ENCODE measurements at regions not wholly inside any gene's neighbourhood (a gene's known extent, or its start where the extent isn't known, plus 50 kb on each side); places are given as distances from the start of the nearest gene placed in this dataset.
A peak's percentile ranks its signal among the peaks of the same experiment; 100 is the strongest.
"Not testable (repeated sequence)": the region's sequence is repeated elsewhere in the genome, so short reads cannot be mapped to it uniquely, and the experiment has no call there.

- no peak for DNase-seq
Observed at GRCh38 chr1:228945885-228946284, 210.6 kb downstream of the RHOU start.

- peak; percentile 33 for DNase-seq
Observed at GRCh38 chr1:228949617-228950016, 214.3 kb downstream of the RHOU start.

GRCh38 chr1:228953207-228953606, 217.9 kb downstream of the RHOU start:
- DNase-seq = no peak

GRCh38 chr1:228953808-228954207, 218.5 kb downstream of the RHOU start:
- not testable (repeated sequence) for DNase-seq

GRCh38 chr1:228955691-228956090, 220.4 kb downstream of the RHOU start:
- DNase-seq = peak; percentile 50

GRCh38 chr1:228956864-228957263, 221.6 kb downstream of the RHOU start:
- DNase-seq = no peak

- DNase-seq = no peak
Observed at GRCh38 chr1:228957535-228957934, 222.3 kb downstream of the RHOU start.

- no peak for DNase-seq
Observed at GRCh38 chr1:228958121-228958520, 222.8 kb downstream of the RHOU start.

GRCh38 chr1:228958741-228959140, 223.5 kb downstream of the RHOU start:
- no peak for DNase-seq

GRCh38 chr1:228960705-228961104, 225.4 kb downstream of the RHOU start:
- DNase-seq = peak; percentile 26

GRCh38 chr1:228961511-228961910, 226.2 kb downstream of the RHOU start:
- no peak for DNase-seq

- no peak for DNase-seq
Observed at GRCh38 chr1:228963795-228964177, 228.5 kb downstream of the RHOU start.

- DNase-seq = no peak
Observed at GRCh38 chr1:228964178-228965089, 229.2 kb downstream of the RHOU start.

GRCh38 chr1:228968891-228969606, 233.8 kb downstream of the RHOU start:
- DNase-seq = no peak

- no peak for DNase-seq
Observed at GRCh38 chr1:228969953-228970800, 234.9 kb downstream of the RHOU start.

- DNase-seq = no peak
Observed at GRCh38 chr1:228972576-228972975, 237.3 kb downstream of the RHOU start.

GRCh38 chr1:228974273-228974672, 239.0 kb downstream of the RHOU start:
- no peak for DNase-seq

- DNase-seq = no peak
Observed at GRCh38 chr1:228975238-228975907, 240.1 kb downstream of the RHOU start.

GRCh38 chr1:228976316-228976715, 241.0 kb downstream of the RHOU start:
- DNase-seq = no peak

GRCh38 chr1:228977307-228977706, 242.0 kb downstream of the RHOU start:
- no peak for DNase-seq

- DNase-seq = no peak
Observed at GRCh38 chr1:228977741-228978140, 242.5 kb downstream of the RHOU start.

GRCh38 chr1:228978484-228979324, 243.4 kb downstream of the RHOU start:
- DNase-seq = no peak
